ENCODE measurements at regions not wholly inside any gene's neighbourhood (a gene's known extent, or its start where the extent isn't known, plus 50 kb on each side); places are given as distances from the start of the nearest gene placed in this dataset.
"Not testable (repeated sequence)": the region's sequence is repeated elsewhere in the genome, so short reads cannot be mapped to it uniquely, and the experiment has no call there.

- Histone ChIP-seq H3K79me2 (replicated peaks; ENCODE audit: insufficient read depth, low read length) (no peaks in the 10 kb centered on the region), H3F3A (ENCODE audit: insufficient read depth, low read length, poor library complexity, severe bottlenecking) (no peaks in the 10 kb centered on the region), H3K9ac (ENCODE audit: low read length) (no peak overlapping the region), H3K9me3 (ENCODE audit: low read length) (no peaks in the 10 kb centered on the region), H4K20me1 (ENCODE audit: insufficient read depth) (no peaks in the 10 kb centered on the region), H3K9me2 (ENCODE audit: insufficient read depth, low read length) (no peaks in the 10 kb centered on the region), H3K4me2 (ENCODE audit: low read length) (no peak overlapping the region), H3K36me3 (ENCODE audit: insufficient read depth, low read length) (no peaks in the 10 kb centered on the region), H3K27me3 (ENCODE audit: insufficient read depth, low read depth, low read length) (no peaks in the 10 kb centered on the region), H2AFZ (ENCODE audit: low read depth, low read length) (no peak overlapping the region), H3K27ac (ENCODE audit: low read length) (no peak overlapping the region), H3K4me3 (ENCODE audit: low read length) (no peak overlapping the region)
- TF ChIP-seq EZH2 (IDR thresholded peaks at IDR 0.05; ENCODE audit: borderline replicate concordance, insufficient read depth, low read length, poor library complexity, severe bottlenecking) (no peak), TAF1 (IDR thresholded peaks at IDR 0.05; ENCODE audit: low read depth) (no peak), POLR2AphosphoS5 (IDR thresholded peaks at IDR 0.05) (no peak), CTCF (IDR thresholded peaks at IDR 0.05; ENCODE audit: poor library complexity, severe bottlenecking) (no peak), MXI1 (conservative IDR thresholded peaks at IDR 0.05; ENCODE audit: poor library complexity, severe bottlenecking) (no peak), SMC3 (conservative IDR thresholded peaks at IDR 0.05; ENCODE audit: poor library complexity) (no peak), EP300 (conservative IDR thresholded peaks at IDR 0.05; ENCODE audit: poor library complexity, severe bottlenecking) (no peak), REST (IDR thresholded peaks at IDR 0.05; ENCODE audit: borderline replicate concordance) (no peak), RAD21 (conservative IDR thresholded peaks at IDR 0.05) (no peak)
These were observed 204.2 kb upstream of the RASGEF1B start for GRCh38 chr4:81675791-81676393.

DNA sequence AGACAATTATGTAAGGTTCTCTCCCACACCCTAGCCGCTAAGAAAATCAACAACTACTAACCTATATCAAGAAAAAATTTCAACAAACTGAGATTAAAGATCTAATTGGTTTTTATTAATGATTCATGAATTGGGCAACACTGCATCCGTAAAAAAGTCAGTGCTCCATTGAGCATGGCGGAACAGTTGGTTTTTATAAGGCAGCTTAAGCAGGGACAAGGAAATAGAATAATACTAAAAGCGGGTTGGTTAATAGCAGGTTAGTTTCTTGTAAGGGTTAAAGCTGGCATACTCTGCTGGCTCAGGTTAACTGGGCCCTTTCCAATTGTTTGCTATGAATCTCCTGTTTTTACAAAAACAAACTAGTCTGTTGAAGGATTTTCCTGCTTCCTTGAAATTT is 202.3 kb upstream of the RASGEF1B start:
- Histone ChIP-seq H3K27ac (ENCODE audit: low read length) (no peak overlapping the region), H3F3A (ENCODE audit: insufficient read depth, low read length, poor library complexity, severe bottlenecking) (no peaks in the 10 kb centered on the region), H3K27me3 (ENCODE audit: insufficient read depth, low read depth, low read length) (no peaks in the 10 kb centered on the region), H3K36me3 (ENCODE audit: insufficient read depth, low read length) (no peaks in the 10 kb centered on the region), H3K9me2 (ENCODE audit: insufficient read depth, low read length) (no peaks in the 10 kb centered on the region), H3K9ac (ENCODE audit: low read length) (no peak overlapping the region), H3K79me2 (replicated peaks; ENCODE audit: insufficient read depth, low read length) (no peaks in the 10 kb centered on the region), H3K4me3 (ENCODE audit: low read length) (no peak overlapping the region), H3K9me3 (ENCODE audit: low read length) (no peaks in the 10 kb centered on the region), H3K4me2 (ENCODE audit: low read length) (no peak overlapping the region), H2AFZ (ENCODE audit: low read depth, low read length) (no peak overlapping the region), H4K20me1 (ENCODE audit: insufficient read depth) (no peaks in the 10 kb centered on the region)
- TF ChIP-seq MXI1 (conservative IDR thresholded peaks at IDR 0.05; ENCODE audit: poor library complexity, severe bottlenecking) (no peak), EP300 (conservative IDR thresholded peaks at IDR 0.05; ENCODE audit: poor library complexity, severe bottlenecking) (no peak), POLR2AphosphoS5 (IDR thresholded peaks at IDR 0.05) (no peak), RAD21 (conservative IDR thresholded peaks at IDR 0.05) (no peak), SMC3 (conservative IDR thresholded peaks at IDR 0.05; ENCODE audit: poor library complexity) (no peak), REST (IDR thresholded peaks at IDR 0.05; ENCODE audit: borderline replicate concordance) (no peak), EZH2 (IDR thresholded peaks at IDR 0.05; ENCODE audit: borderline replicate concordance, insufficient read depth, low read length, poor library complexity, severe bottlenecking) (no peak), CTCF (IDR thresholded peaks at IDR 0.05; ENCODE audit: poor library complexity, severe bottlenecking) (no peak), TAF1 (IDR thresholded peaks at IDR 0.05; ENCODE audit: low read depth) (no peak)

DNA sequence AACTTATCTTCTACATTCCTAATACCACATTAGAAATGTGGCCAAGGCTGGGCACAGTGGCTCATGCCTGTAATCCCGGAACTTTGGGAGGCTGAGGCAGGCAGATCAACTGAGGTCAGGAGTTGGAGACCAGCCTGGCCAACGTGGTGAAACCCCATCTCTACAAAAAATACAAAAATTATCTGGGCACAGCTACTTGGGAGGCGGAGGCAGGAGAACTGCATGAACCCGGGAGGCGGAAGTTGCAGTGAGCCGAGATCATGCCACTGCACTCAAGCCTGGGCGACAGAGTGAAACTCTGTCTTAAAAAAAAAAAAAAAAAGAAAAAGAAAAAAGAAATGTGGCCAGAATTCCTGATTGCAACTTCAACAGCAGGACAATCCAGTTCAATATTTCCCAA is 196.6 kb upstream of the RASGEF1B start:
- not testable (repeated sequence) for H3K27ac ChIP-seq (ENCODE audit: low read length); H3K9me2 ChIP-seq (ENCODE audit: insufficient read depth, low read length); H4K20me1 ChIP-seq (ENCODE audit: insufficient read depth); H3K4me3 ChIP-seq (ENCODE audit: low read length); H3K27me3 ChIP-seq (ENCODE audit: insufficient read depth, low read depth, low read length); H3K9ac ChIP-seq (ENCODE audit: low read length); H3K9me3 ChIP-seq (ENCODE audit: low read length); H3K36me3 ChIP-seq (ENCODE audit: insufficient read depth, low read length); H3K4me2 ChIP-seq (ENCODE audit: low read length); H3K79me2 ChIP-seq (replicated peaks; ENCODE audit: insufficient read depth, low read length); H2AFZ ChIP-seq (ENCODE audit: low read depth, low read length); H3F3A ChIP-seq (ENCODE audit: insufficient read depth, low read length, poor library complexity, severe bottlenecking)
